Calu3 (cell line): ENCODE measurements at regions not wholly inside any gene's neighbourhood (a gene's known extent, or its start where the extent isn't known, plus 50 kb on each side); places are given as distances from the start of the nearest gene placed in this dataset.

Experiments used
- BruUV-seq: library from RNA; stranded (reverse); fragments of 400-500 nt; replicated peaks from 2 replicates; lab custom pipeline; 2021; lab: Mats Ljungman, UMichigan
- CTCF ChIA-PET: fragments of 300-600 bp; sonication (Branson Sonifier 250); formaldehyde crosslinking; loops from one replicate; lab custom pipeline; 2022; ENCODE audit warnings: antibody characterized with exemption; lab: Charles Lee
- DNase-seq: peaks from one replicate; pipeline ENCODE4 v3.0.0; 2022
- H3K27ac Mint-ChIP-seq: one replicate; pipeline ENCODE4 v1.8.0; 2022; ENCODE audit warnings: mixed read lengths; ENCODE audit not compliant: unreplicated experiment
- H3K27me3 Mint-ChIP-seq: one replicate; pipeline ENCODE4 v1.8.0; 2022; ENCODE audit warnings: mixed read lengths; ENCODE audit not compliant: unreplicated experiment
- H3K36me3 Mint-ChIP-seq: one replicate; pipeline ENCODE4 v1.8.0; 2022; ENCODE audit warnings: mild to moderate bottlenecking, moderate library complexity, mixed read lengths; ENCODE audit not compliant: insufficient read depth, unreplicated experiment
- H3K4me1 Mint-ChIP-seq: one replicate; pipeline ENCODE4 v1.8.0; 2022; ENCODE audit warnings: mild to moderate bottlenecking, low read depth, mixed read lengths; ENCODE audit not compliant: unreplicated experiment
- H3K4me3 Mint-ChIP-seq: one replicate; pipeline ENCODE4 v1.8.0; 2022; ENCODE audit warnings: mild to moderate bottlenecking, low read depth, moderate library complexity, mixed read lengths; ENCODE audit not compliant: unreplicated experiment
- H3K9me3 Mint-ChIP-seq: one replicate; pipeline ENCODE4 v1.8.0; 2022; ENCODE audit warnings: low read depth, mixed read lengths; ENCODE audit not compliant: unreplicated experiment
- intact Hi-C: fragments of 100-400 bp; cut with micrococcal nuclease; formaldehyde crosslinking; loops from one replicate; pipeline ENCODE4 v1.10.0; 2022; ENCODE audit not compliant: unreplicated experiment
- TF ChIP-seq, protein P1 (sequence below): fragments of 200-600 bp; IDR thresholded peaks from one replicate; pipeline ENCODE4 v1.8.0; 2022; ENCODE audit warnings: antibody characterized with exemption; ENCODE audit not compliant: unreplicated experiment

DNA sequence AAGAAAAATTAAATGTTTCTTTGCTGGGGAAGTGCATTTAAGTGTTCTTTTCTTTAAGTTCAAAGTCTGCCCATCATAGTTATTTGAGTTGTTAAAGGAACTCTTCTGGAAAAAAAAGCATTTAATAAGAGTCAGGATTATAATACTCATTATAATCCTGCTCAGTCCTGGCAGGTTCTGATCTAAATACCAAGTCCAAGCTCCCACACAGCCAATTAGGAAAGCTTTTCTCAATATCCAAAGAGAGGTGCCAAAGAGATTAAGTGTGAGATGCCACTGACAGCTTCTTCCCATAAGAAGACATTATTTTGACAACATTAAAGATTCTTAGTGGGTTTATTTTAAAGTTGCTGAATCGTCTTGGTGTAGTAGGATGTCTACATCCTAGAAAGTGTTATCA, 235.2 kb upstream of the DAB2 start:
- CTCF ChIA-PET: no interaction called here
- Mint-ChIP-seq H3K27me3 (no peaks in the 10 kb centered on the region), H3K27ac (no peak overlapping the region), H3K4me3 (no peak overlapping the region), H3K9me3 (no peaks in the 10 kb centered on the region), H3K36me3 (no peaks in the 10 kb centered on the region), H3K4me1 (peaks cover 26% of the 10 kb centered on the region)
- DNase-seq: no peak
- intact Hi-C loops: no loop called here
- BruUV-seq: no TSS peak
- TF ChIP-seq, protein P1, sequence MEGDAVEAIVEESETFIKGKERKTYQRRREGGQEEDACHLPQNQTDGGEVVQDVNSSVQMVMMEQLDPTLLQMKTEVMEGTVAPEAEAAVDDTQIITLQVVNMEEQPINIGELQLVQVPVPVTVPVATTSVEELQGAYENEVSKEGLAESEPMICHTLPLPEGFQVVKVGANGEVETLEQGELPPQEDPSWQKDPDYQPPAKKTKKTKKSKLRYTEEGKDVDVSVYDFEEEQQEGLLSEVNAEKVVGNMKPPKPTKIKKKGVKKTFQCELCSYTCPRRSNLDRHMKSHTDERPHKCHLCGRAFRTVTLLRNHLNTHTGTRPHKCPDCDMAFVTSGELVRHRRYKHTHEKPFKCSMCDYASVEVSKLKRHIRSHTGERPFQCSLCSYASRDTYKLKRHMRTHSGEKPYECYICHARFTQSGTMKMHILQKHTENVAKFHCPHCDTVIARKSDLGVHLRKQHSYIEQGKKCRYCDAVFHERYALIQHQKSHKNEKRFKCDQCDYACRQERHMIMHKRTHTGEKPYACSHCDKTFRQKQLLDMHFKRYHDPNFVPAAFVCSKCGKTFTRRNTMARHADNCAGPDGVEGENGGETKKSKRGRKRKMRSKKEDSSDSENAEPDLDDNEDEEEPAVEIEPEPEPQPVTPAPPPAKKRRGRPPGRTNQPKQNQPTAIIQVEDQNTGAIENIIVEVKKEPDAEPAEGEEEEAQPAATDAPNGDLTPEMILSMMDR: no peak

DNA sequence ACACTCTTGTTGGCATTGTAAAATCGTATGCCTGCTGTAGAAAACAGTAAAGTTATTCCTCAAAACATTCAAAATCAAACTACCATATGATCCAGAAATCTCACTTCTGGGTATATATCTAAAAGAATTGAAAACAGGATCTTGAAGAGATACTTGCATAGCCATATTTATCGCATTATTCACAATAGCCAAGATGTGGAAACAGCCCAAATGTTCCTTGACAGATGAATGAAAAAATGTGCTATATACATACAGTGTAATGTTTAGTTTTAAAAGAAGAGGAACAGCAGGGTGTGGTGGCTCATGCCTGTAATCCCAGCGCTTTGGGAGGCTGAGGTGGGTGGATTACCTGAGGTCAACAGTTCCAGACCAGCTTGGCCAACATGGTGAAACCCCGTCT, 234.1 kb upstream of the DAB2 start:
- peaks cover 26% of the 10 kb centered on the region for H3K4me1 Mint-ChIP-seq
- TF ChIP-seq, protein P1: no peak
- H3K27me3 Mint-ChIP-seq: no peaks in the 10 kb centered on the region
- no peaks in the 10 kb centered on the region for H3K36me3 Mint-ChIP-seq
- H3K9me3 Mint-ChIP-seq: no peaks in the 10 kb centered on the region
- BruUV-seq: no TSS peak
- no peak overlapping the region for H3K4me3 Mint-ChIP-seq
- CTCF ChIA-PET: no interaction called here
- no peak for DNase-seq
- intact Hi-C loops: no loop called here
- no peak overlapping the region for H3K27ac Mint-ChIP-seq

DNA sequence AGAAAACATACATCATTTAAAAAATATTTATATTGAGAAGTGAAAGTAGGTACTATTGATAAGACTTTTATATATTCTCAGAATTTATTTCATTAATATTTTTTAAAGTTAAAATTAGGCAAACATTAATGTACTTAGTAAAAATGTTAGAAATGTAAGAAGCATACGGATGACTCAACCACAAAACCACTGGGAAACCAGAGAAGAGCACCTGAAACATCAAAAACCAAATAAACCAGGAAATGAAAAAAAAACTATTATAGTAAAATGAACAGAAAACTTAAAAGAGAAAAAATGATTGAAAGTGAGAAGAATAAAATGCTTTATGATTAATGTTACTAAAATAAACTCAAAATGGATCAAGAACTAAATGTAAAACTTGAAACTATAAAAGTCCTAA, 233.2 kb upstream of the DAB2 start:
- BruUV-seq: no TSS peak
- H3K36me3 Mint-ChIP-seq: no peaks in the 10 kb centered on the region
- intact Hi-C loops: no loop called here
- H3K4me1 Mint-ChIP-seq: peaks cover 26% of the 10 kb centered on the region
- no peaks in the 10 kb centered on the region for H3K27me3 Mint-ChIP-seq
- CTCF ChIA-PET: no interaction called here
- TF ChIP-seq, protein P1: no peak
- H3K4me3 Mint-ChIP-seq: no peak overlapping the region
- no peaks in the 10 kb centered on the region for H3K9me3 Mint-ChIP-seq
- no peak overlapping the region for H3K27ac Mint-ChIP-seq
- no peak for DNase-seq

DNA sequence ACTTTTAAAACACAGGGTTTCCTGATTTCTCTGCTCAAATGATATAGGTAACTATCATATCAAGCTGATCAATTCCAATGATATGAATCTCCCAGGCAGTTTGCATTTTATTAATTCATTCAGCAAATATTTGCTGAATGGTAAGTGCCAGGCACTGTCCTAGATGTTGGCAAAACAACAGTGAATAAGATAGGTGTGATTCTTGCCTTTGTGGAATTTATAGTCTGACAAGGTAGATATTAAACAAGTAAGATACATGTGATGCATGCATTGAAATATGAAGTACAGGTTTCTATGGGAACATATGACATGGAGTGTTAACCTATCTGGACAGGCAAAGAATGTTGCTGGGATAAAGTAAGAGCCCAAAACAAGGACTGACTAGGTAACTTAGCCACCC, 231.8 kb upstream of the DAB2 start:
- CTCF ChIA-PET: no interaction called here
- TF ChIP-seq, protein P1: no peak
- intact Hi-C loops: no loop called here

More for the DNA sequence above, 231.8 kb upstream of the DAB2 start:
- Mint-ChIP-seq H3K36me3 (no peaks in the 10 kb centered on the region), H3K9me3 (no peaks in the 10 kb centered on the region), H3K27ac (no peak overlapping the region), H3K4me3 (no peak overlapping the region), H3K4me1 (peaks cover 25% of the 10 kb centered on the region), H3K27me3 (no peaks in the 10 kb centered on the region)
- DNase-seq: no peak
- BruUV-seq: no TSS peak
